ENCODE measurements at regions not wholly inside any gene's neighbourhood (a gene's known extent, or its start where the extent isn't known, plus 50 kb on each side); places are given as distances from the start of the nearest gene placed in this dataset.

GRCh38 chr9:119091074-119091473 is 278.2 kb downstream of the BRINP1 start:
- no peak for TF ChIP-seq POLR2A (IDR thresholded peaks at IDR 0.05)
- TF ChIP-seq, protein P1, sequence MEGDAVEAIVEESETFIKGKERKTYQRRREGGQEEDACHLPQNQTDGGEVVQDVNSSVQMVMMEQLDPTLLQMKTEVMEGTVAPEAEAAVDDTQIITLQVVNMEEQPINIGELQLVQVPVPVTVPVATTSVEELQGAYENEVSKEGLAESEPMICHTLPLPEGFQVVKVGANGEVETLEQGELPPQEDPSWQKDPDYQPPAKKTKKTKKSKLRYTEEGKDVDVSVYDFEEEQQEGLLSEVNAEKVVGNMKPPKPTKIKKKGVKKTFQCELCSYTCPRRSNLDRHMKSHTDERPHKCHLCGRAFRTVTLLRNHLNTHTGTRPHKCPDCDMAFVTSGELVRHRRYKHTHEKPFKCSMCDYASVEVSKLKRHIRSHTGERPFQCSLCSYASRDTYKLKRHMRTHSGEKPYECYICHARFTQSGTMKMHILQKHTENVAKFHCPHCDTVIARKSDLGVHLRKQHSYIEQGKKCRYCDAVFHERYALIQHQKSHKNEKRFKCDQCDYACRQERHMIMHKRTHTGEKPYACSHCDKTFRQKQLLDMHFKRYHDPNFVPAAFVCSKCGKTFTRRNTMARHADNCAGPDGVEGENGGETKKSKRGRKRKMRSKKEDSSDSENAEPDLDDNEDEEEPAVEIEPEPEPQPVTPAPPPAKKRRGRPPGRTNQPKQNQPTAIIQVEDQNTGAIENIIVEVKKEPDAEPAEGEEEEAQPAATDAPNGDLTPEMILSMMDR (IDR thresholded peaks at IDR 0.05) = no peak
- TF ChIP-seq EP300 (IDR thresholded peaks at IDR 0.05) = no peak
- TF ChIP-seq POLR2AphosphoS5 (IDR thresholded peaks at IDR 0.05) = no peak
